DLD1 (cell line): ENCODE measurements at regions not wholly inside any gene's neighbourhood (a gene's known extent, or its start where the extent isn't known, plus 50 kb on each side); places are given as distances from the start of the nearest gene placed in this dataset.
"Not testable (repeated sequence)": the region's sequence is repeated elsewhere in the genome, so short reads cannot be mapped to it uniquely, and the experiment has no call there.

Source experiments
- in situ Hi-C: cut with HindIII; loops from 2 replicates; pipeline ENCODE4 v1.10.0; 2017; ENCODE audit warnings: low sequenced_read_pairs

GRCh38 chr5:53160895-53161294 is 51.3 kb upstream of the MOCS2 start:
- in situ Hi-C loops: no loop called here

- in situ Hi-C loops: no loop called here
Observed at GRCh38 chr5:53161876-53162275, 52.3 kb upstream of the MOCS2 start.

GRCh38 chr5:53164478-53165165 is 55.1 kb upstream of the MOCS2 start:
- in situ Hi-C loops: no loop called here

- in situ Hi-C loops: no loop called here
Observed at GRCh38 chr5:53165431-53166182, 56.0 kb upstream of the MOCS2 start.

GRCh38 chr5:53166183-53166495 is 56.6 kb upstream of the MOCS2 start:
- in situ Hi-C loops: no loop called here

- in situ Hi-C loops: no loop called here
Observed at GRCh38 chr5:53167836-53168235, 58.3 kb upstream of the MOCS2 start.

GRCh38 chr5:53169933-53170332 is 60.4 kb upstream of the MOCS2 start:
- in situ Hi-C loops: no loop called here

GRCh38 chr5:53170746-53171349 is 61.3 kb upstream of the MOCS2 start:
- in situ Hi-C loops: no loop called here

GRCh38 chr5:53172073-53172472 is 62.5 kb upstream of the MOCS2 start:
- in situ Hi-C loops: not testable (repeated sequence)

GRCh38 chr5:53172630-53173029 is 63.1 kb upstream of the MOCS2 start:
- in situ Hi-C loops: no loop called here

GRCh38 chr5:53173083-53173482 is 63.5 kb upstream of the MOCS2 start:
- in situ Hi-C loops: no loop called here

- in situ Hi-C loops: no loop called here
Observed at GRCh38 chr5:53178830-53179229, 69.3 kb upstream of the MOCS2 start.

GRCh38 chr5:53179691-53180090 is 70.1 kb upstream of the MOCS2 start:
- in situ Hi-C loops: no loop called here

GRCh38 chr5:53180538-53180937 is 71.0 kb upstream of the MOCS2 start:
- in situ Hi-C loops: no loop called here

- in situ Hi-C loops: no loop called here
Observed at GRCh38 chr5:53180991-53181390, 71.4 kb upstream of the MOCS2 start.

- in situ Hi-C loops: no loop called here
Observed at GRCh38 chr5:53183880-53184279, 74.3 kb upstream of the MOCS2 start.

GRCh38 chr5:53191548-53192165 is 82.1 kb upstream of the MOCS2 start:
- in situ Hi-C loops: no loop called here

- in situ Hi-C loops: no loop called here
Observed at GRCh38 chr5:53194086-53194485, 84.5 kb upstream of the MOCS2 start.

- in situ Hi-C loops: no loop called here
Observed at GRCh38 chr5:53199882-53200281, 90.3 kb upstream of the MOCS2 start.

- in situ Hi-C loops: no loop called here
Observed at GRCh38 chr5:53200306-53200705, 90.7 kb upstream of the MOCS2 start.

- in situ Hi-C loops: no loop called here
Observed at GRCh38 chr5:53201746-53202145, 92.2 kb upstream of the MOCS2 start.

- in situ Hi-C loops: no loop called here
Observed at GRCh38 chr5:53206562-53206961, 97.0 kb upstream of the MOCS2 start.
